Right hindlimb (tissue), 1 donor: ENCODE measurements at regions not wholly inside any gene's neighbourhood (a gene's known extent, or its start where the extent isn't known, plus 50 kb on each side); places are given as distances from the start of the nearest gene placed in this dataset.
A peak's percentile ranks its signal among the peaks of the same experiment; 100 is the strongest.

Source experiments
- DNase-seq: peaks from one replicate; pipeline ENCODE4 v3.0.0-alpha.2; 2018

GRCh38 chr7:47663213-47663612, 81.3 kb upstream of the TNS3 start:
- DNase-seq, result no peak

- no peak for DNase-seq
Measured at GRCh38 chr7:47661051-47661714, 79.3 kb upstream of the TNS3 start.

GRCh38 chr7:47659664-47660462, 78.0 kb upstream of the TNS3 start:
- no peak for DNase-seq

- no peak for DNase-seq
Measured at GRCh38 chr7:47658886-47659635, 77.2 kb upstream of the TNS3 start.

- DNase-seq, result no peak
Measured at GRCh38 chr7:47657126-47657525, 75.2 kb upstream of the TNS3 start.

DNA sequence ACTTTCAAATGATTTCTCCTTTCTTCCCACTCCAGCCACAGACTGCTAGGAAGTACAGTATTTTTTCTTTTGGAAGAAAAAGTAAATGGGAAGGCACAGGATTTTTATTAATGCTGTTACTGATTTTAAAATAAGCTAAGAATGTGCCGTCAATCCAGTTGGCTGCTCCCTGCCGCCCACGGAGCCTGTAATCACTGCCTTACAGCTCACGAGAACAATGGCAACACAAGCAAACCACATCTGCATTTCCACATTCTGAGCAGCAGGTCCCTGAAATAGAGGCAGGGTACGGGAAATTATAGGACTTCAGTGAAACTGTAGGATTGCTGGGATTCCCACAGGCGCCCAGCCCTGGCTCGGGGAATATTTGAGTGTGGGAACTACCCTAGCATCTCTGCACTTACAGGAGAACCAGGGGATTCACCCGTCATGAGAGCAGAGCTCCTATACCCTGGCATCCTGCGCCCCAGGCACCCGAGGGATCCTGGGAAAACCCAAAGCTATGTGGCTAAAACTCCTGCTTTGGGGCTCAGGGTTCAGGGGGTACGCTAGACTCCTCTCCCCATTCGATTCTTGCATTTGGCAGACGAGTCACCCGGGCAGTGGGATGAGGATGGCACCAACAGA, 72.9 kb upstream of the TNS3 start:
- no peak for DNase-seq

GRCh38 chr7:47653550-47654411, 71.9 kb upstream of the TNS3 start:
- no peak for DNase-seq

DNA sequence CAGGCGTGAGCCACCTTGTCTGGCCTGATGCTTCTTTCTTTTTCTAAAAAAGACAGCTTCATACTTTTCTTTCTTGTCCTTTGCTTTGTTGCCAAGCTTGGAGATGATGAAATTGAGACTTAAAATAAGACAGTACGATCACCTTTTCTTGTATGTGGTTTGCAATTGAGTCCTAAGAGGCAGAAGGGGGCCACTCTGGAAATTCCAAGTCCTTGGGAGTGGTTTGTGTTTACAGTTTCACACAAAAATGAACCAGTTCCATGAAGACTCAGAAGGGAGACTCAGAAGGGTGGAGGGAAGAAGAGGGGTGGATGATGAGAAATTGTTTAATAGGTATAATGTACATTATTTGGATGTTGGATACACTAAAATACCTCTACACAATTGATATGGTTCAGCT, 70.7 kb upstream of the TNS3 start:
- DNase-seq, result no peak

DNA sequence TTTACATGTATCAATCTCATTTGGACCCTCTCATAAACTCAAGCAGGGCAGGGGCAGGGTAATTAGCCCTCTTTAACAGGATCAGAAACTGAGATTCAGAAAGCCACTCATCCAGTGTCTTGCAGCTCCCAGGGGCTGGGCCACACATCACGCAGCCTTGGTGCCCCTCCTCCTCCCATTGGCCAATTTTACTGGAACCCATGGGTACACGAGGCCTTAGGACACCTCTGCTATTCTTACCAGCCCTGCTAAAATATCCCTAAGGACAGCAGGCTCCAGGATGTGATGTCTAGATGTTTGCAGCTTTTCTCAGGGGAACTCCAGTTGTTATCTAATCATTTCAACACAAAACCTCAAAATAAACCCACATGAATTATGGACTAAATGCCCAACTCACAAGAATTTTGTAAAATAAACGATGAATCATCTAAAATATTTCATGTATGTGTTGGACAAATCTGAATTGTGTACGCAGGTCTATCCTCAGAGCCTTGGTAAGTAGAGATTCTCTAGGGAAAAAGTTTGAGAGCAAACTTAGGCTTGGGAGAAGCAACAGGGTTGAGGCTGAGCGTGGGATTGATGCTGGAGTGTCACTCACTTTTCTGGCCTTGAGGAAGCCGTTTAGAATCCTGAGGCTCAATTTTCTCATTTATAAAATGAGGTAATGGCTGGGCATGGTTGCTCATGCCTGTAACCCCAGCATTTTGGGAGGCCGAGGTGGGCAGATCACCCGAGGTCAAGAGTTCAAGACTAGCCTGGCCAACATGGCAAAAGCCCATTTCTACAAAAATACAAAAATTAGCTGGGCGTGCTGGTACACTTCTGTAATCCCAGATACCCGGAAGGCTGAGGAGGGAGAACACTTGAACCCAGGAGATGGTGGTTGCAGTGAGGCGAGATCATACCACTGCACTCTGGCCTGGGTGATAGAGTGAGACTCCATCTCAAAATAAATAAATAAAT, 69.7 kb upstream of the TNS3 start:
- no peak for DNase-seq

DNA sequence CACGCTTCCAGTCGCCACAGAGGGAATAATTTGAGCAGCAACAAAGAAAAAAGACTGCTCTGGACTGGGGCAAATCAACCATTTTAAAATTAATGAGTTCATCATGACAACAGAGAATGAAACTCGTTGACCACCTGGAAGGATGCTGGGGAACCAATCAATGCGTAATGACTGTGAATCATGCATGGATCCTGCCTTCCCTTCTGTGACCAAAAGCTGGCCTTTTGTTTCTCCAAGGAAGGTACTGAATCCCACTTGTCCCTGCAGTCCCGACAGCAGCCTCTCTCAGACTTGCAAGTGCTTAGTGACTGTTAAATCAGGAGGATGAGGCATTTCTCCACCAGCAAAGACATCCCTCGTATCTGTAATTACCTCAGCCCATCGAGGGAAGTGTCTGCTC, 68.0 kb upstream of the TNS3 start:
- DNase-seq, result no peak

GRCh38 chr7:47648275-47648925, 66.5 kb upstream of the TNS3 start:
- no peak for DNase-seq

DNA sequence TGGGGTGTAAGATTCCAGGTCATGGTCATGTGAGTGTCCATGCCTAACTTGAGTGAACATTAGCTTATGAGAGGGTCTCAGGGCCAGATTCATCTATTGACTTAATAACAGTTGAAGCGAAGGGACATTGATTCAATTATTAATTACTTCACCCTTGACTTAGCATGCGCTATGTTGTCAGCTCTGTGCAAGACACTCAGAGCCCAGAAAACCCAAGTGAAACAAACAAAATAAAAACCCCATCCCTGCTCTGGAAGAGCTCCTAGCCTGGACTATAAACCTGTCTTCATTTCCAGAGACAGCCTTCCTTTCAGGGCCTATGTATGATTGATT, 66.0 kb upstream of the TNS3 start:
- no peak for DNase-seq

- DNase-seq, result no peak
Measured at GRCh38 chr7:47647181-47647917, 65.4 kb upstream of the TNS3 start.

DNA sequence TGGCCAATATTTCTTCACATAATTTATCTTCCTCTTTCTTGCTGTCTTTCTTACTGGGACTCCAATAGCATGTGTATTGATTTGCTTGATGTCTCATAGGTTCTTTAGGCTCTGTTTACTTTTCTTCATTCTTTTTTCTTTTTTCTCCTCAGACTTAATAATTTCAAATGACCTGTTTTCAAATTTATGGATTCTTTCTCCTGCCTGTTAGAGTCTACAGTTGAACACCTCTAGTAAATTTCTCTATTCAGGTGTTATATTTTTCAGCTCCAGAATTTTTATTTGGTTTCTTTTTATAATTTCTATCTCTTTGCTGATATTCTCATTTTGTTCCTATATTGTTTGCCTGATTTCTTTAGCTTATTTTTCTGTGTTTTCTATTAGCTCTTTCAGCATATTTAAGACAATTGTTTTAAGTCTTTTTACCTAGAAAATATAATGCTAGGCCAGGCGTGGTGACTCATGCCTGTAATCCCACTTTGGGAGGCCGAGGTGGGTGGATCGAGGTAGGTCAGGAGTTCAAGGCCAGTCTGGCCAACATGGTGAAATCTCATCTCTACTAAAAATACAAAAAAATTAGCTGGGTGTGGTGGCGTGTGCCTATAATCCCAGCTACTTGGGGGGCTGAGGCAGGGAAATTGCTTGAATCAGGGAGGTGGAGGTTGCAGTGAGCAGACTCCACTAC, 61.9 kb upstream of the TNS3 start:
- DNase-seq, result no peak

- no peak for DNase-seq
Measured at GRCh38 chr7:47640265-47640664, 58.4 kb upstream of the TNS3 start.

DNA sequence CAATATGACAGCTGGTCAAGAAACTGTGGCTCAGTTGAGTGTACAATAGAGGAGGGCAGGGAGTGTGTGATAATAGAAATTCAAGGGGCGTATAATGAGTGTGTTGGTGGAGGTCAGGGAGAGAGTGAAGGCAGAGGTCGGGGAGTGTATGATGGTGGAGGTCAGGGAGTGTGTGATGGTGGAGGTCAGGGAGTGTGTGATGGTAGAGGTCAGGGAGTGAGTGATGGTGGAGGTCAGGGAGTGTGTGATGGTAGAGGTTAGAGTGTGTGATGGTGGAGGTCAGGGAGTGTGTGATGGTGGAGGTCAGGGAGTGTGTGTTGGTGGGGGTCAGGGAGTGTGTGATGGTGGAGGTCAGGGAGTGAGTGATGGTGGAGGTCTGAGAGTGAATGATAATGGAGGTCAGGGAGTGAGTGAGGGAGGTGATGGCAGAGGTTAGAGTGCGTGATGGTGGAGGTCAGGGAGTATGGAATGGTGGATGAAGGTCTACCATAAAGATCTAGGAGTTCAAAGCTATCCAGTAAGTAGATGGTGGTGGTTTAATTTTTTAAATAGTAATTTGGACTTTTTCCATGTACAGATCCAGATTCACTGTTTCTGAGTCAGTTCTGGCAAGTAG, 57.7 kb upstream of the TNS3 start:
- DNase-seq, result no peak

- DNase-seq, result peak; percentile 73
Measured at GRCh38 chr7:47638679-47639315, 56.9 kb upstream of the TNS3 start.

DNA sequence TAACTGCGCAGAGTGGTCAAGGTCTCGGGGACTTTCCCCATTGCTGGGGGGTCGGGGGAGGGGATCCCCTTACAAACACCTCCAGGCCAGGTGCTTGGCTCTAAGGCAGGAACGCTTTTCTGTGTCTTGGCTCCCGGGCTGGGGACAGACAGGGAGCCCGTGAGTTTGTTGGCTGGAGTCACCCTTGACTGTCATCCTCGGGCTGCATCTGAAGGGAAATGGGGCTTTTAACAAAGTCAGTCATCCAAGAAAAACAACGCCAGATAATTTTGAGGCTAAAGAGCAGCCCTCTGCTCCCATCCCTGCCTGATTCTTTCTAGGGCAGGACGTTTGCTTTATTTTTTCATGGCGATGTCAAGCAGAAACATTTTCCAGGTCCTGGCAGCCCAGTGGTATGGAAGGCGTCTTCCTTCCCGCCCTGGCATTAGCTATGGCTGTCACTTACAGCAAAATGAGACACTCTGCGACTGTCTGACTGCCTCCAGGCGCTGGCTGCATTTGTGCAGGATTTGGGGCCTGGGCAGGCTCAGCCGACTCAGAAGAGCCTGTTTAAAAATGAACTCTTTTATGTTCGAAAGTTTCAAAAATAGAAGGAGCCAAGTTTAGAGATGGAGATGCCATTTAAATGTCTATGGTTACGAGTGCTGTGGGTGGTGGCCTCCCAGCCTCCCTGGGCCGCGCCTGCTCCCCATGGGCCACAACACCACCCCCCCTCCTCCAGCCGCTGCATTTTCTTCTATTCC, 54.7 kb upstream of the TNS3 start:
- peak; percentile 68 for DNase-seq
